Hepatocyte (in vitro differentiated cells): ENCODE measurements at regions not wholly inside any gene's neighbourhood (a gene's known extent, or its start where the extent isn't known, plus 50 kb on each side); places are given as distances from the start of the nearest gene placed in this dataset.

Source experiments
- DNase-seq: peaks from one replicate; pipeline ENCODE4 v3.0.0-alpha.2; 2016; ENCODE audit warnings: low spot score
- H2AFZ ChIP-seq: fragments of 200-600 bp; sonication (generic); 2 replicates; pipeline ENCODE4 v1.6.0; 2016; ENCODE audit warnings: antibody characterized with exemption, mild to moderate bottlenecking
- H3K27ac ChIP-seq: fragments of 200-600 bp; sonication (generic); 2 replicates; pipeline ENCODE4 v1.5.1; 2016; ENCODE audit warnings: mild to moderate bottlenecking
- H3K27me3 ChIP-seq: fragments of 200-600 bp; sonication (generic); 2 replicates; pipeline ENCODE4 v1.6.1; 2016
- H3K36me3 ChIP-seq: fragments of 200-600 bp; sonication (generic); replicated peaks from 2 replicates; pipeline ENCODE4 v1.5.1; 2016; ENCODE audit warnings: low read depth; ENCODE audit not compliant: insufficient read depth
- H3K4me1 ChIP-seq: fragments of 200-600 bp; sonication (generic); 2 replicates; pipeline ENCODE4 v1.5.1; 2016; ENCODE audit warnings: mild to moderate bottlenecking, moderate library complexity; ENCODE audit not compliant: insufficient read depth
- H3K4me2 ChIP-seq: fragments of 200-600 bp; sonication (generic); 2 replicates; pipeline ENCODE4 v1.6.0; 2016
- H3K4me3 ChIP-seq: fragments of 200-600 bp; sonication (generic); 2 replicates; pipeline ENCODE4 v1.5.1; 2016; ENCODE audit warnings: mild to moderate bottlenecking
- H3K79me2 ChIP-seq: fragments of 200-600 bp; sonication (generic); 2 replicates; pipeline ENCODE4 v1.6.0; 2017; ENCODE audit warnings: mild to moderate bottlenecking
- H3K9me2 ChIP-seq: fragments of 200-600 bp; sonication (generic); replicated peaks from 2 replicates; pipeline ENCODE4 v1.6.0; 2017; ENCODE audit warnings: mild to moderate bottlenecking; ENCODE audit not compliant: insufficient read depth
- H3K9me3 ChIP-seq: fragments of 200-600 bp; sonication (generic); 2 replicates; pipeline ENCODE4 v1.5.1; 2016; ENCODE audit warnings: low read depth, mild to moderate bottlenecking
- H4K20me1 ChIP-seq: fragments of 200-600 bp; sonication (generic); 2 replicates; pipeline ENCODE4 v1.6.0; 2016; ENCODE audit warnings: mild to moderate bottlenecking; ENCODE audit not compliant: insufficient read depth, poor library complexity, severe bottlenecking
- EZH2 ChIP-seq: fragments of 200-600 bp; sonication (generic); IDR thresholded peaks from 2 replicates; pipeline ENCODE4 v1.6.1; 2016; ENCODE audit warnings: antibody characterized with exemption, mild to moderate bottlenecking, borderline replicate concordance
- EZH2phosphoT487 ChIP-seq: fragments of 200-600 bp; sonication (generic); IDR thresholded peaks from one replicate; pipeline ENCODE4 v1.6.1; 2018; ENCODE audit warnings: antibody characterized with exemption, mild to moderate bottlenecking, low read depth, moderate library complexity; ENCODE audit not compliant: unreplicated experiment, severe bottlenecking
- WGBS: methylation state at CpG from one replicate; pipeline ENCODE4 v1.1.6; 2016; ENCODE audit warnings: low lambda C conversion rate; ENCODE audit errors: missing lambda C conversion rate; 5-methylcytosine and 5-hydroxymethylcytosine counted together
- TF ChIP-seq, protein P1 (sequence below): fragments of 200-600 bp; sonication (generic); IDR thresholded peaks from 2 replicates; pipeline ENCODE4 v1.5.1; 2016; ENCODE audit warnings: antibody characterized with exemption, mild to moderate bottlenecking; ENCODE audit not compliant: poor library complexity

DNA sequence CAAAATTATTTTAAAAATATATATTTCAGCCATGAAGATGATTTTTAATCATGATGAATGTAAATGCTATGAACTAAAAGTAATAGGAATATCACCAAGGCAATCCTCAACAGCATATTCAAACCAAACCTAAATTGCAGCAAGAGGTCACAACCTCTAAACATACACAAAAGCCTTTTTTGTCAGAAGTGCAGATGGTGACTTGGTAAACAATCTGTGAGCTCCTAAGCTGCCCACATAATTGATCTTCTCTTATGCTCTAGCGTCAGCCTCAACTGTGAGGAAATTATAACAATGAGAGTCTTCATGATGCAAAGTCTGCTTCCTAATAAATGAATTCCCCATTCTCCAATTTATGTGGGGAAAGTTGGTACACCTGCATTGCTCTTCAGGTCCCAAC, 113.2 kb downstream of the TSN start:
- H2AFZ ChIP-seq, result no peak overlapping the region
- H3K9me2 ChIP-seq, result no peaks in the 10 kb centered on the region
- TF ChIP-seq EZH2phosphoT487 (no peak), EZH2 (no peak)
- TF ChIP-seq, protein P1, sequence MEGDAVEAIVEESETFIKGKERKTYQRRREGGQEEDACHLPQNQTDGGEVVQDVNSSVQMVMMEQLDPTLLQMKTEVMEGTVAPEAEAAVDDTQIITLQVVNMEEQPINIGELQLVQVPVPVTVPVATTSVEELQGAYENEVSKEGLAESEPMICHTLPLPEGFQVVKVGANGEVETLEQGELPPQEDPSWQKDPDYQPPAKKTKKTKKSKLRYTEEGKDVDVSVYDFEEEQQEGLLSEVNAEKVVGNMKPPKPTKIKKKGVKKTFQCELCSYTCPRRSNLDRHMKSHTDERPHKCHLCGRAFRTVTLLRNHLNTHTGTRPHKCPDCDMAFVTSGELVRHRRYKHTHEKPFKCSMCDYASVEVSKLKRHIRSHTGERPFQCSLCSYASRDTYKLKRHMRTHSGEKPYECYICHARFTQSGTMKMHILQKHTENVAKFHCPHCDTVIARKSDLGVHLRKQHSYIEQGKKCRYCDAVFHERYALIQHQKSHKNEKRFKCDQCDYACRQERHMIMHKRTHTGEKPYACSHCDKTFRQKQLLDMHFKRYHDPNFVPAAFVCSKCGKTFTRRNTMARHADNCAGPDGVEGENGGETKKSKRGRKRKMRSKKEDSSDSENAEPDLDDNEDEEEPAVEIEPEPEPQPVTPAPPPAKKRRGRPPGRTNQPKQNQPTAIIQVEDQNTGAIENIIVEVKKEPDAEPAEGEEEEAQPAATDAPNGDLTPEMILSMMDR, result no peak
- H3K36me3 ChIP-seq, result no peaks in the 10 kb centered on the region
- no peaks in the 10 kb centered on the region for H3K27me3 ChIP-seq
- H4K20me1 ChIP-seq, result no peaks in the 10 kb centered on the region
- no peak overlapping the region for H3K4me3 ChIP-seq
- H3K27ac ChIP-seq, result no peak overlapping the region
- H3K9me3 ChIP-seq, result no peaks in the 10 kb centered on the region
- DNase-seq, result no peak
- no peak overlapping the region for H3K4me2 ChIP-seq
- no peaks in the 10 kb centered on the region for H3K4me1 ChIP-seq
- 25% methylated on average over 1 of the region's 1 CpG for WGBS
- no peaks in the 10 kb centered on the region for H3K79me2 ChIP-seq

DNA sequence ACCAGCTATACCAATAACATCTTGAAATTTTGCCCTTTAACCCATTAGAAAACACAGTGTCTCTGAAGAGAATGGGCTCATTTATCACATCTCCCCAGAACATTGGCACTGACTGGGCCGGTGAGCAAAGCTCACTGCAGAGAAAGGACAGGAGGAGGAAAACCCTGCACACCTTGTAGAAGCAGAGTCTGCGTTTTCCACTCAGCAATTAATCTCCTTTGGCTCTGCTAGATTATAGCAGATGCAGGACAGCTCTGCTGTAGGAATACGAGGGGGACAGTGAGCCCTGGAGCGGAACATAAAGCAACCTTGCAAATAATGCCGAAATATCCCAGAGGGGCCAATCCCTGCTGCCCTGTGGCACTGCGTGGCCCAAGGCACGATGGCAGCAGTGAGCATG, 113.9 kb downstream of the TSN start:
- WGBS, result 74% methylated on average over 7 of the region's 7 CpGs
- Histone ChIP-seq H3K4me3 (no peak overlapping the region), H3K36me3 (no peaks in the 10 kb centered on the region), H3K4me2 (no peak overlapping the region), H3K9me2 (no peaks in the 10 kb centered on the region), H3K9me3 (no peaks in the 10 kb centered on the region), H3K4me1 (no peaks in the 10 kb centered on the region), H4K20me1 (no peaks in the 10 kb centered on the region), H3K27me3 (no peaks in the 10 kb centered on the region), H3K79me2 (no peaks in the 10 kb centered on the region), H2AFZ (no peak overlapping the region), H3K27ac (no peak overlapping the region)
- DNase-seq, result no peak
- TF ChIP-seq EZH2phosphoT487 (no peak), EZH2 (no peak)
- TF ChIP-seq, protein P1, result no peak

DNA sequence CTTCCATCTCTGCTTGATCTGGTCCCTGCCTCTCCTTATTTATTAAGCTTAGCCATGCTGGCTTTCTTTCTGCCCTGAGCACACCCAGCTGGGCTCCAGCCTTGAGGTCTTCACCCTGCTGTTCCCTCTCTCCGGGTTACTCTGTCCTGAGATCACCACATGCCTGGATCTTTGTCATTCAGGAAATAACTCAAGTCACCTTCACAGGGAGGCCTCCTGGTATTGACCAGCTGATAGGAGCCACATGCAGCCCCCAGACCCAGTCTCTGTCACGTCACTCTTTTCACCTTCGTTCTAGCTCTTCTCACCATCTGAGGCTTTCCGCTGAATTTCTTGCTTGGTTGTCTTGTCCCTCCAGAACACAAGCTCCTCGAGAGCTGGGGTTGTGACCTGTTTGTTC, 114.4 kb downstream of the TSN start:
- H3K27me3 ChIP-seq, result no peaks in the 10 kb centered on the region
- no peak overlapping the region for H3K27ac ChIP-seq
- no peak overlapping the region for H3K4me2 ChIP-seq
- no peaks in the 10 kb centered on the region for H3K9me3 ChIP-seq
- H3K36me3 ChIP-seq, result no peaks in the 10 kb centered on the region
- H2AFZ ChIP-seq, result no peak overlapping the region
- no peaks in the 10 kb centered on the region for H4K20me1 ChIP-seq
- TF ChIP-seq, protein P1, result no peak
- TF ChIP-seq EZH2phosphoT487, result no peak
- TF ChIP-seq EZH2, result no peak
- no peak overlapping the region for H3K4me3 ChIP-seq
- 87% methylated on average over 5 of the region's 5 CpGs for WGBS
- no peaks in the 10 kb centered on the region for H3K9me2 ChIP-seq
- no peaks in the 10 kb centered on the region for H3K79me2 ChIP-seq
- no peaks in the 10 kb centered on the region for H3K4me1 ChIP-seq
- no peak for DNase-seq

DNA sequence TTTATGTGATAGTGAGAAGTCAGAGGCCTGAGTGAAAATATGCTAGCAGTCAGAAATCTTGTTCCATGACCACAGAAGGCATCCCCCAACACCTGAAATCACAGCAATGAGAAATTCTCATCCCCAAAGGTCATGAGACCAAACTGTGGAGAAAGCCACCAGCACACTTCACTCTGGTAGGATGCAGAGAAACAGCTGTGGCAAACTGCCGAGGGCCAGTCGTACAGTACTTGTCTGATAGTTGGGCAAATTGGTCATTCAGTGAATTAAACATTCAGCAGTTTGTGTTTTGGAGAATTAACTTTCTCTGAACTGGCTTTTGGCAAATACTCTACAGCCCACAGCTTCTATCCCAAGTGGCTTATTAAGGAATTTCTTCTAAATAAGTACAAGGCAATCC, 117.2 kb downstream of the TSN start:
- Histone ChIP-seq H3K27ac (no peak overlapping the region), H3K4me2 (no peak overlapping the region), H3K4me3 (no peak overlapping the region), H3K9me2 (no peaks in the 10 kb centered on the region), H3K36me3 (no peaks in the 10 kb centered on the region), H3K79me2 (no peaks in the 10 kb centered on the region), H4K20me1 (no peaks in the 10 kb centered on the region), H3K27me3 (no peaks in the 10 kb centered on the region), H3K9me3 (no peaks in the 10 kb centered on the region), H2AFZ (no peak overlapping the region), H3K4me1 (no peaks in the 10 kb centered on the region)
- no peak for TF ChIP-seq EZH2phosphoT487
- TF ChIP-seq, protein P1, result no peak
- no peak for TF ChIP-seq EZH2
- DNase-seq, result no peak
- 96% methylated on average over 2 of the region's 2 CpGs for WGBS
